Urinary bladder (tissue), 3 donors: ENCODE measurements at regions not wholly inside any gene's neighbourhood (a gene's known extent, or its start where the extent isn't known, plus 50 kb on each side); places are given as distances from the start of the nearest gene placed in this dataset.

Source experiments
- DNase-seq: peaks from one replicate; pipeline ENCODE4 v3.0.0-alpha.2; 2015; ENCODE audit errors: extremely low spot score
- H3K27ac ChIP-seq: one replicate; pipeline ENCODE4 v1.5.1; 2013; ENCODE audit warnings: low read depth, mild to moderate bottlenecking, moderate library complexity
- H3K36me3 ChIP-seq: one replicate; pipeline ENCODE4 v1.6.1; 2013; ENCODE audit warnings: mild to moderate bottlenecking, moderate library complexity; ENCODE audit not compliant: insufficient read depth
- H3K4me1 ChIP-seq: one replicate; pipeline ENCODE4 v1.6.1; 2013; ENCODE audit warnings: mild to moderate bottlenecking, moderate library complexity; ENCODE audit not compliant: insufficient read depth
- H3K4me3 ChIP-seq: one replicate; pipeline ENCODE4 v1.5.1; 2013; ENCODE audit warnings: low read depth, low read length
- WGBS: extraction: QIAGEN DNeasy Blood & Tissue Kit; methylation state at CpG from one replicate; pipeline ENCODE4 v1.1.7; 2013; 5-methylcytosine and 5-hydroxymethylcytosine counted together
- donor health status: healthy with polysubstance abuse.
- donor health status: healthy.

DNA sequence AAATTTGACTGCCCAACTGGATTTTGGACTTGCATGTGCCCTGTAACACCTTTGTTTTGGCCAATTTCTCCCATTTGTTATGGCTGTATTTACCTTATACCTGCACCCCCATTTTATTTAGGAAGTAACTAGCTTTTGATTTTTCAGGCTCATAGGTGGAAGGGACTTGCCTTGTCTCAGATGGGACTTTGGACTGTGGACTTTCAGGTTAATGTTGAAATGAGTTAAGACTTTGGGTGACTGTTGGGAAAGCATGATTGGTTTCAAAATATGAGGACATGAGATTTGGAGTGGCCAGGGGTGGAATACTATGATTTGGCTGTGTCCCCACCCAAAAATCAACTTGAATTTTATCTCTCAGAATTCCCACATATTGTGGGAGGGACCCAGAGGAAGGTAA lies 490.2 kb downstream of the PRR16 start:
- DNase-seq, result no peak
- Histone ChIP-seq H3K36me3 (no peaks in the 10 kb centered on the region), H3K4me3 (no peak overlapping the region), H3K4me1 (no peaks in the 10 kb centered on the region), H3K27ac (no peak overlapping the region)

- H3K36me3 ChIP-seq, result no peaks in the 10 kb centered on the region
- no peak overlapping the region for H3K27ac ChIP-seq
- no peaks in the 10 kb centered on the region for H3K4me1 ChIP-seq
- no peak for DNase-seq
- no peak overlapping the region for H3K4me3 ChIP-seq
These were observed 491.7 kb downstream of the PRR16 start for GRCh38 chr5:120955795-120956194.

DNA sequence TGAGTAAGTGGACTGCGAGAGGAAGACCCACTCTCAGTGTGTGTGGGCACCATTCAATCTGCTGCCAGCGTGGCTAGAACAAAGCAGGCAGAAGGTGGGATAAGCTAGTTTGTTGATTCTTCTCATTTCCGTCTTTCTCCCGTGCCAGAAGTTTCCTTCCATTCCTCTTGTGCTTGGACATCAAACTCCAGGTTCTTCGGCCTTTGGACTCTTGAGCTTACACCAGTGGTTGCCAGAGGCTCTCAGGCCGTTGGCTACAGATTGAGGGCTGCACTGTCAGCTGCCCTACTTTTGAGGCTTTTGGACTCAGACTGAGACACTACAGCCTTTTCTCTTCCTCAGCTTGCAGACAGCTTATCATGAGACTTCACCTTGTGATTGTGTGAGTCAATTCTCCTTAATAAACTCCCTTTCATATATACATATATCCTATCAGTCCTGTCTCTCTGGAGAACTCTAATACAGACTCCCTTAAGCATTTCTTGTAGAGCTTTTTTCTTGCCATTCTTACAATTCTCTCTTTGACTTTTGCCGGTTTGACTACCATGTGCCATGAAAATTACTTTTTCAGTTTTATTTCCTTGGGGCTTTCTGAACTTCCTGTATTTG lies 494.9 kb downstream of the PRR16 start:
- Histone ChIP-seq H3K27ac (no peak overlapping the region), H3K4me1 (no peaks in the 10 kb centered on the region), H3K36me3 (no peaks in the 10 kb centered on the region), H3K4me3 (no peak overlapping the region)
- 82% methylated on average over 7 of the region's 7 CpGs for WGBS
- DNase-seq, result no peak

- no peak for DNase-seq
- Histone ChIP-seq H3K4me1 (no peaks in the 10 kb centered on the region), H3K27ac (no peak overlapping the region), H3K4me3 (no peak overlapping the region), H3K36me3 (no peaks in the 10 kb centered on the region)
- 100% methylated on average over 1 of the region's 1 CpG for WGBS
These were observed 496.4 kb downstream of the PRR16 start for GRCh38 chr5:120960510-120960909.

- no peaks in the 10 kb centered on the region for H3K4me1 ChIP-seq
- H3K27ac ChIP-seq, result no peak overlapping the region
- no peak overlapping the region for H3K4me3 ChIP-seq
- DNase-seq, result no peak
- H3K36me3 ChIP-seq, result no peaks in the 10 kb centered on the region
These were observed 503.3 kb downstream of the PRR16 start for GRCh38 chr5:120967366-120967765.

DNA sequence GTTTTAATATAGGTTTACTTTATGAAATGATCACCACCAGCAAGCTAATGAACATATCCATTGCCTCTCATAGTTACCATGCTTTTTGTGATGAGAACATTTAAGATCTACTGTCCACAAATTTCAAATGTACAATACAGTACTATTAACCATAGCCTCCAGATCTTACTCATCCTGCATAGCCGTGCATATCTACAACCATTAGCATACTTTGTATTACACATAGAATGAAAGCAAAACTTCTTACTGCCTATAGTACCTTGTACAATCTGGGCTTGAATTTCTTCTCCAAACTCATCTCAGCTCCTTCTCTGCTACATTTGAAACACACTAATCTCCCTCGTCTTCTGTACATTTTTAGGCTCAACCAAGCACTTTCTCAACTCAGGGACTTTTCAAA lies 510.6 kb downstream of the PRR16 start:
- no peak overlapping the region for H3K27ac ChIP-seq
- H3K4me3 ChIP-seq, result no peak overlapping the region
- DNase-seq, result no peak
- no peaks in the 10 kb centered on the region for H3K4me1 ChIP-seq
- WGBS, result 88% methylated on average over 2 of the region's 2 CpGs
- H3K36me3 ChIP-seq, result no peaks in the 10 kb centered on the region

DNA sequence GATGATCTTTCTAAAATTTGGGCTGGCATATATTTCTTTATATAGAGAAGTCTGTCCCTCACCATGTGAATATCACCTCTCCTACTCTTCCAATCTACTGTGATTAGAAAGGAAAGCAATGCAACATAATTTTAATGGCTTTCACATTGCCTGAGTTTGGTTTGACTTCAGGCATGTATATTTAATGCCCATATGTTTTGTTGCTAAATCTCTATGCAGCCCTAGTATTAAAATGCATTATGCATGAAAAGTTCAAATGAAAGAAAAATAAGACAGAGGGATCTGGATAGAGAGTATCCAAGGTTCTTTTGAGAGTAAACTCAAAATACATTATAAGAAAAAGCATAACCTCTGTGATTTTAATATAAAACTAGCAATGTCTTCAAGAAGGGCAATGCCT lies 518.3 kb downstream of the PRR16 start:
- no peak for DNase-seq
- Histone ChIP-seq H3K4me1 (no peaks in the 10 kb centered on the region), H3K36me3 (no peaks in the 10 kb centered on the region), H3K27ac (no peak overlapping the region), H3K4me3 (no peak overlapping the region)

DNA sequence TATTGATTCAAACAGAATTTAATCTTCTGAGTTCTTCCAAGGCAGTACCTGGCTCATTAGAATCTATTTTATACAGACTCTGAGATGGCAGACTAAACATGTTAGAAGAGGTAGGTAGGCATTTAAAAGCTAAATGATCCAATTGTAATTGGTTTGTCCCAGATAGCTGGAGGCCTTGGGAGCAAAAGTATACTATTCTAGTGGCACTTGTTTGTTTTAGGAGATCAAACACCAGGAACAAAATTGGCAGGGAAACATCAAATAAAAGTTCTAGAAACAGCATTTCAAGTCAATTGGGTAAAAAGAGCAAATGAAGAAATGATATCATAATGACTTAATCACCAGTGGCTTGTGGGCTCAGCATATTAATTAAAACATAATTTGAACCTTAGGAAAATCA lies 521.4 kb downstream of the PRR16 start:
- H3K27ac ChIP-seq, result no peak overlapping the region
- no peak overlapping the region for H3K4me3 ChIP-seq
- H3K4me1 ChIP-seq, result no peaks in the 10 kb centered on the region
- no peak for DNase-seq
- H3K36me3 ChIP-seq, result no peaks in the 10 kb centered on the region

- no peak overlapping the region for H3K27ac ChIP-seq
- H3K36me3 ChIP-seq, result no peaks in the 10 kb centered on the region
- WGBS, result 39% methylated on average over 1 of the region's 1 CpG
- no peak overlapping the region for H3K4me3 ChIP-seq
- H3K4me1 ChIP-seq, result no peaks in the 10 kb centered on the region
- DNase-seq, result no peak
These were observed 524.4 kb downstream of the PRR16 start for GRCh38 chr5:120988491-120988890.

DNA sequence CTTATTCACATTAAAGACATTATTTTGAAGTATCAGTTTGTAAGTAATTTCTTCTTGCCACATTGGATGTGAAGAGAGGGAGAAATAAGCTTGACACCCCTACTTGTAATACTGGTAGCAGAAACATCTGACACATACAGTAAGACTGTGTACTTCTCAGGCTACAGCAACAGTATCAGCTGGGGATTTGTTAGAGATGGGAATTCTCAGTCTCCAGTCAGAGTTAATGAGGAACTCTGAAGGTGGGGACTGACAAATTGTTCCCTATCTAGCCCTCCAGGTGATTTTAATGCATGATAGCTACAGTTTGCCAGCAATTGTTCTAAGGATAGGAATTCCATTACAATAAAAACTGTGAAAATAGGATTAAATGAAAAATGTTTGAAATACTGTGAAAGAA lies 524.8 kb downstream of the PRR16 start:
- Histone ChIP-seq H3K27ac (no peak overlapping the region), H3K4me3 (no peak overlapping the region), H3K36me3 (no peaks in the 10 kb centered on the region), H3K4me1 (no peaks in the 10 kb centered on the region)
- no peak for DNase-seq

GRCh38 chr5:120991569-120991968 lies 527.5 kb downstream of the PRR16 start:
- Histone ChIP-seq H3K36me3 (no peaks in the 10 kb centered on the region), H3K27ac (no peak overlapping the region), H3K4me1 (no peaks in the 10 kb centered on the region), H3K4me3 (no peak overlapping the region)
- WGBS, result 73% methylated on average over 2 of the region's 2 CpGs
- no peak for DNase-seq

DNA sequence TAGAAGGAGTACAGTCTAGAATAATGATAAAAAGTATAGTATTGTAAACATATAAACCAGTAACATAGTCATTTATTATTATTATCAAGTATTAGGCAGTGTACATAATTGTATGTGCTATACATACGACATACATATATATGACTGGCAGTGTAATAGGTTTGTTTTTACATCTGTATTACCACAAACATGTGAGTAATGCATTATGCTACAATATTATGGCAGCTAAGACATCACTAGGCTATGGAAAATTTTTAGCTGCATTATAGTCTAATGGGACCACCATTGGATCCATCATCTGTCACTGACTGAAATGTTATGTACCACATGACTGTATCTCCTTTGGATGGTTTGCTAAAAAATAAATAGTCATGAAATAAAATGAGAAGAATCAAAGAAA lies 530.0 kb downstream of the PRR16 start:
- Histone ChIP-seq H3K4me1 (no peaks in the 10 kb centered on the region), H3K27ac (no peak overlapping the region), H3K36me3 (no peaks in the 10 kb centered on the region), H3K4me3 (no peak overlapping the region)
- DNase-seq, result no peak
- 91% methylated on average over 1 of the region's 1 CpG for WGBS

- Histone ChIP-seq H3K4me3 (no peak overlapping the region), H3K36me3 (no peaks in the 10 kb centered on the region), H3K27ac (no peak overlapping the region), H3K4me1 (no peaks in the 10 kb centered on the region)
- DNase-seq, result no peak
These were observed 535.5 kb downstream of the PRR16 start for GRCh38 chr5:120999550-120999949.

DNA sequence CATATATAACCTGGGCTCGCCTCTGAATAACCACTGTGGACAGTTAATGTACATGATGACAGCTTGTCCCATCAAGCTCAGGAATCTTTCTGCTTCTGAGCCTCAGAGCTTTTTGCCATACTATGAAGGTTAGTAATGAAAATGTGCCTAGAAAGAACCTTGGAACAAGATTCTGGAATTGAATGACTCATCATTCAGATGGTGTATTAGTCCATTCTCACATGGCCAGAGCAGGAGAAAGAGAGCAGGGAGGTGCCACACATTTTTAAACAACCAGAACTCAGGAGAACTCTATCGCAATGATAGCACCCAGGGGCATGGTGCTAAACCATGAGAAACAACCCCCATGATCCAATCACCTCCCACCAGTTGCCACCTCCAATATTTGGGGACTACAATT lies 542.1 kb downstream of the PRR16 start:
- no peak overlapping the region for H3K27ac ChIP-seq
- H3K36me3 ChIP-seq, result no peaks in the 10 kb centered on the region
- WGBS, result 94% methylated on average over 2 of the region's 2 CpGs
- no peak for DNase-seq
- no peaks in the 10 kb centered on the region for H3K4me1 ChIP-seq
- H3K4me3 ChIP-seq, result no peak overlapping the region

GRCh38 chr5:121008041-121008440 lies 543.9 kb downstream of the PRR16 start:
- Histone ChIP-seq H3K27ac (no peak overlapping the region), H3K4me3 (no peak overlapping the region), H3K36me3 (no peaks in the 10 kb centered on the region), H3K4me1 (no peaks in the 10 kb centered on the region)
- DNase-seq, result no peak
- 92% methylated on average over 1 of the region's 1 CpG for WGBS
